GM21825 (cell line): ENCODE measurements at regions not wholly inside any gene's neighbourhood (a gene's known extent, or its start where the extent isn't known, plus 50 kb on each side); places are given as distances from the start of the nearest gene placed in this dataset.

Experiments
- ATAC-seq: cut with Tn5 transposase; IDR thresholded peaks from one replicate; pipeline ENCODE4 v1.9.1; 2021; ENCODE audit warnings: mild to moderate bottlenecking, moderate library complexity; ENCODE audit not compliant: unreplicated experiment

DNA sequence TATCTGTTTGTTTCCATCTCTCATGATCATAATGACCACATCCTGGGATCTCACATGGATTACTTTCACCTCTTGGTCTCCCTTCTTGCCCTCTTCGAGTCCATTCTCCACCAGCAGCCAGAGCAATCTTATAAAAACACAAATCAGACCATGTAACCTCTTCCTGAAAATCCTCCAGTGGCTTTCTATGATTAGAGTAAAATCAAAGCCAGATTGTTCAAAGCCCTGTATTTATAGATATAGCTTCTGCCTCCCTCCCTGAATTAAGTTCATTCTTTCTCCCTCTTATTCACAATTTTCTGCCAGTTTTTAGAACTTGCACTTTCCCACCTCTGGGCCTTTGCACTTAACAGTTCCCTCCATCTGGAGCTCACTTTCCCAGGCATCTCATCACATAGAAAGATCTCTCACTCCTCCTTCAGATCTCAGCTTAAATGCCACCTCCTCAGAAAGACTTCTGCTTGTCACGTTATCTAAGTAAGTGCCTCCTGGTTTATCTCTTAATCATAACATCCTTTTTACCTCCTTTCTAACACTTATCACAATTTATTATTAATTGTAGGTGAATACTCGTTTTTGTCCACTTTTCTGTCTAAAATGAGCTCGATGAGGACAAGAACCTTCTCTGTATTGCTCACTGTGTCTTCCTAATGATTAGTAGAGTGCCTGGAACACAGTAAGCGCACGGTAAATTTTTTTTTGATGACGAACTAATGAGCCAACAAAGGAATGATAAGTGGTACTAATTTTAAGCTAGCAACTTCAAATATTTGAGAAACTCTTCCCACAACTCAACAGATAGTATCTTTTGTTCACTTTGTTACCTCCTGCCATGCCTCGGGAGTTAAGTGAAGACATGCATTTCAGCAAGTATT, 80.5 kb downstream of the CYB561 start:
- no peak for ATAC-seq

GRCh38 chr17:63366241-63366566, 79.9 kb downstream of the CYB561 start:
- ATAC-seq, result no peak

- ATAC-seq, result no peak
These were observed 76.9 kb downstream of the CYB561 start for GRCh38 chr17:63369233-63369632.

DNA sequence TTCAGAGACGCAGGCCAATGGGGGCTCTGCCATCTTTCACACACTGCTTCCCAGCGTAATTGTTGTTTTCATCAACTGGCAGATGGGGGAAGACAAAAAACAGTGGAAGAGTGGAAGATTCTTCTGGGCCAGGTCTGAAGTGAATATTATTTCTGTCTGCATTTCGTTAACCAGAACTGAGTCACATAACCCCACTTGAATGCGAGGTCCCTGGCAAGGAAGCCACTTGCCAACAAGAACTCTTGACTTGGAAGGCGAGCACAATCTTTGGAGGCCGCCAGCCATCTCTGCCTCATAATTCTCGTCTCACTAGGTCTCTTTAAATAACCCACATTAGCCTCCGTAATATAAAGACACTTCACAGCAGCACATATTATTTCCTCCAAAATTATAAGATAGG, 75.4 kb downstream of the CYB561 start:
- ATAC-seq, result no peak

DNA sequence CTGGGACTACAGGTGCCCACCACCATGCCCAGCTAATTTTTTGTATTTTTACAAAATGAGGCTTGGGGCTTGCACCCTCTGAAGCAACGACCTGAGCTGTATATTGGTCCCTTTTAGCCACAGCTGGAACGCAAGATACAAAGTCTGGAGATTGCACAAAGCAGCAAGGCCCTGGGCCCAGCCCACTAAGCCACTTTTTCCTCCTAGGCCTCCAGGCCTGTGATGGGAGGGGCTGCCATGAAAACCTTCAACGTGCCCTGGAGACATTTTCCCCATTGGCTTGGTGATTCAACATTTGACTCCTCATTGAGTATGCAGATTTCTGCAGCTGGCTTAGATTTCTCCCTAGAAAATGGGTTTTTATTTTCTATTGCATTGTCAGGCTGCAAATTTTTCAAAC, 69.2 kb downstream of the CYB561 start:
- ATAC-seq, result no peak

GRCh38 chr17:63378411-63379375, 67.4 kb downstream of the CYB561 start:
- ATAC-seq, result no peak

DNA sequence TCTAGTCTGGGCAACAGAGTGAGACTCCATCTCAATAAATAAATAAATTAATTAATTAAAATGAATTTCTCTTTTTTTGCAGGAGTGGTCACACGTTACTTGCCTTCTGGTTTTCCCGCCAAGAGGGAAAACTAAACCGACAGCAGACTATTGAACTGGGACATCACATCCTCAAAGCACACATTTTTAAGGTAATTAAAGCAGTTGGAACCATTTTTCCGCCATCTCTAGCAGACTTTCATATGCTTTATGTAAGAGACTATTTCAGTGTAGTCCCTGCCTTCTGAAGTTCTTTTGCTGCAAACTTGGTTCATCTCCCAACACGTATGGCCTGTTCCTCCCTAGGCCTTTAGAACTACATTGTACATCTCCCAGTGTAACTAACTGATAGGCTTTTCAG, 66.5 kb downstream of the CYB561 start:
- ATAC-seq, result no peak

DNA sequence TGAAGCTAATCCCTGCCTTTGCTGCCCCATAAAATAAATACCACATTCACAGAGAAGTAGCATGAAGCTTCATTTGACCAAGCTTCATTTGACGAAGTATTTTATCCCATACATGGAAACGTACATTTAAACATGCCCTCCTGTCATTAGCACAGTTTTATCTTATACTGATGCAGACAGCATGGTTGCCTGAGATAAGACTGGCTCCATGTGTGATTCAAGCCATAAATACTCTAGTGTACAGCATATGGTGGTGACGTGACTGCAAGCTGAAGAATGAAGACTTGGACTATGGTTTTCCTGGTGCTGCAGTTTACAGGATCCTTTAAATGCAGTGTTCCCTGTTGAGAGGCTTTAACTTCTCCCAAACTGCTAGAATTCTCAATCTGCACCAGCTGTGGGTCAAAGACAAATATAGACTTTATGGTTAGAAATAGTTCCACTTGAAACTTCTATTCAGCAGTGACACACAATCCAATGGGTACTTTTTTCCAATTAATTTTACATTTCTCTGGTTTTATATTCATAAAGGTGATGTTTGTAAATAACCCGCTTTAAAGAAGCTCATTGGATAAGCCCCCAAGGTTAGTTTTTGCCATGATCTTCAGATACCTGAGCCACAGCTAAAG, 64.9 kb downstream of the CYB561 start:
- ATAC-seq, result no peak

DNA sequence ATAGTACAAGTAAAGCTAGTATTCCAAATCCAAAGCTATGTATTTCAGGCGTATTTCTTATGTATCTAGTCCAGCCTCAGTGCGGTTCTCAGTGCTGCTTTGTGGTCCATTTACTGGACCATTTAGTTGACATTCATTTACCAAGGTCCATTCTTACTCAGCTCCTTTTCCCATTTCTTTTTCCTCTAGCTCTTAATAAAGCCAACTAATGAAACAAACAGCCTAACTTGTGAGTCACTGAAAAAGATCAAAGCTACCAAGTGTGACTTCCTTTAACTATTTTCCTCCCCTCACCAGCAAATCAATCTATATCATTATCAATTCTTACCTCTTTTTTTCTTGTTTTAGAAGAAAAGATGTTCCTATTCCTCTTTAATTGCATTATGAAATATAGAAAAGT, 64.0 kb downstream of the CYB561 start:
- no peak for ATAC-seq
